HG03196 (cell line): ENCODE measurements at regions not wholly inside any gene's neighbourhood (a gene's known extent, or its start where the extent isn't known, plus 50 kb on each side); places are given as distances from the start of the nearest gene placed in this dataset.

Source experiments
- ATAC-seq: cut with Tn5 transposase; IDR thresholded peaks from one replicate; pipeline ENCODE4 v1.9.1; 2021; ENCODE audit not compliant: unreplicated experiment

- no peak for ATAC-seq
These were observed 364.1 kb downstream of the MFSD1 start for GRCh38 chr3:159165961-159166360.

GRCh38 chr3:159166899-159167586 is 365.2 kb downstream of the MFSD1 start:
- ATAC-seq: no peak

GRCh38 chr3:159168788-159169187 is 366.9 kb downstream of the MFSD1 start:
- ATAC-seq: no peak

GRCh38 chr3:159169828-159170227 is 368.0 kb downstream of the MFSD1 start:
- ATAC-seq: no peak

GRCh38 chr3:159170436-159171003 is 368.7 kb downstream of the MFSD1 start:
- no peak for ATAC-seq

GRCh38 chr3:159171333-159171732 is 369.5 kb downstream of the MFSD1 start:
- ATAC-seq: no peak

GRCh38 chr3:159172473-159172872 is 370.6 kb downstream of the MFSD1 start:
- no peak for ATAC-seq

GRCh38 chr3:159174715-159175692 is 373.1 kb downstream of the MFSD1 start:
- no peak for ATAC-seq

GRCh38 chr3:159178209-159178897 is 376.5 kb downstream of the MFSD1 start:
- ATAC-seq: no peak

- no peak for ATAC-seq
These were observed 381.1 kb downstream of the MFSD1 start for GRCh38 chr3:159182961-159183360.

GRCh38 chr3:159185443-159186050 is 383.7 kb downstream of the MFSD1 start:
- ATAC-seq: peak; percentile 52

- peak; percentile 60 for ATAC-seq
These were observed 384.7 kb downstream of the MFSD1 start for GRCh38 chr3:159186581-159186980.

- ATAC-seq: no peak
These were observed 385.4 kb downstream of the MFSD1 start for GRCh38 chr3:159187232-159187631.

GRCh38 chr3:159187706-159188105 is 385.9 kb downstream of the MFSD1 start:
- no peak for ATAC-seq

GRCh38 chr3:159189994-159190669 is 388.3 kb downstream of the MFSD1 start:
- ATAC-seq: no peak

- no peak for ATAC-seq
These were observed 389.6 kb downstream of the MFSD1 start for GRCh38 chr3:159191447-159191846.

GRCh38 chr3:159196359-159196758 is 394.5 kb downstream of the MFSD1 start:
- no peak for ATAC-seq

- no peak for ATAC-seq
These were observed 398.3 kb downstream of the MFSD1 start for GRCh38 chr3:159200176-159200575.

GRCh38 chr3:159208050-159208449 is 406.2 kb downstream of the MFSD1 start:
- no peak for ATAC-seq

GRCh38 chr3:159209459-159209858 is 407.6 kb downstream of the MFSD1 start:
- no peak for ATAC-seq
